ENCODE measurements at regions not wholly inside any gene's neighbourhood (a gene's known extent, or its start where the extent isn't known, plus 50 kb on each side); places are given as distances from the start of the nearest gene placed in this dataset.

DNA sequence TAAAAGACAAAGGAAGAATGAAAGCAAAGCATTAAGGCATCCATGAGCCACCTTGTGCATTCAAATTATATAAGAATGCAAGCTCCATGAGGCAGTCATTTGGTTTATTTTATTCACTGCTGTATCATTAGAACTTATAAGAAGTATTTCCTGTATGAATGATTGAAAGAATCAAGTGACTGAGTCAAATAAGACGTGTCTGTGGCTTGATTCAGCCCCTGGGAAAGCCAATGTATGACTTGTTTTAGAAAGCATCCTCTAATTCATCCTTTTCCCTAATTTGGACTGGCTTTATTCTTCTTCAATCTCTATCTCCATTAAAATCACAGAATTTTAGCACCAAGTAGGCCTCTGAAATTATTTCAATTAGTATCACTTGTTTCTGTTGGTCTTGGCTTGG, 461.1 kb downstream of the LPIN1 start:
- ChIA-PET POLR2A (ENCODE audit: unreplicated experiment) (no interaction called here), CTCF (no interaction called here)
- Histone ChIP-seq H3K4me2 (no peak overlapping the region), H3K4me3 (no peak overlapping the region), H3K79me2 (ENCODE audit: low read depth) (no peaks in the 10 kb centered on the region), H3K36me3 (ENCODE audit: low read depth) (no peaks in the 10 kb centered on the region), H3K9me2 (ENCODE audit: insufficient read depth) (no peaks in the 10 kb centered on the region), H3K4me1 (replicated peaks; ENCODE audit: insufficient read depth) (no peaks in the 10 kb centered on the region), H3K27me3 (ENCODE audit: insufficient read depth, low read depth) (no peaks in the 10 kb centered on the region), H2AFZ (no peak overlapping the region), H4K20me1 (ENCODE audit: insufficient read depth) (no peaks in the 10 kb centered on the region), H3K9me3 (ENCODE audit: insufficient read depth, low read depth) (0 out of 2 replicates have a peak, but pooled peaks cover 6% of the 10 kb centered on the region), H3F3A (ENCODE audit: insufficient read depth, low read depth) (no peaks in the 10 kb centered on the region), H3K27ac (no peak overlapping the region)
- TF ChIP-seq EZH2 (IDR thresholded peaks at IDR 0.05; ENCODE audit: low read depth), result no peak
- TF ChIP-seq, protein P1, sequence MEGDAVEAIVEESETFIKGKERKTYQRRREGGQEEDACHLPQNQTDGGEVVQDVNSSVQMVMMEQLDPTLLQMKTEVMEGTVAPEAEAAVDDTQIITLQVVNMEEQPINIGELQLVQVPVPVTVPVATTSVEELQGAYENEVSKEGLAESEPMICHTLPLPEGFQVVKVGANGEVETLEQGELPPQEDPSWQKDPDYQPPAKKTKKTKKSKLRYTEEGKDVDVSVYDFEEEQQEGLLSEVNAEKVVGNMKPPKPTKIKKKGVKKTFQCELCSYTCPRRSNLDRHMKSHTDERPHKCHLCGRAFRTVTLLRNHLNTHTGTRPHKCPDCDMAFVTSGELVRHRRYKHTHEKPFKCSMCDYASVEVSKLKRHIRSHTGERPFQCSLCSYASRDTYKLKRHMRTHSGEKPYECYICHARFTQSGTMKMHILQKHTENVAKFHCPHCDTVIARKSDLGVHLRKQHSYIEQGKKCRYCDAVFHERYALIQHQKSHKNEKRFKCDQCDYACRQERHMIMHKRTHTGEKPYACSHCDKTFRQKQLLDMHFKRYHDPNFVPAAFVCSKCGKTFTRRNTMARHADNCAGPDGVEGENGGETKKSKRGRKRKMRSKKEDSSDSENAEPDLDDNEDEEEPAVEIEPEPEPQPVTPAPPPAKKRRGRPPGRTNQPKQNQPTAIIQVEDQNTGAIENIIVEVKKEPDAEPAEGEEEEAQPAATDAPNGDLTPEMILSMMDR (conservative IDR thresholded peaks at IDR 0.05), result no peak
- intact Hi-C loops (cut with micrococcal nuclease; ENCODE audit: unreplicated experiment), result no loop called here
- DNase-seq, result no peak
- BruUV-seq (replicated peaks), result no TSS peak

DNA sequence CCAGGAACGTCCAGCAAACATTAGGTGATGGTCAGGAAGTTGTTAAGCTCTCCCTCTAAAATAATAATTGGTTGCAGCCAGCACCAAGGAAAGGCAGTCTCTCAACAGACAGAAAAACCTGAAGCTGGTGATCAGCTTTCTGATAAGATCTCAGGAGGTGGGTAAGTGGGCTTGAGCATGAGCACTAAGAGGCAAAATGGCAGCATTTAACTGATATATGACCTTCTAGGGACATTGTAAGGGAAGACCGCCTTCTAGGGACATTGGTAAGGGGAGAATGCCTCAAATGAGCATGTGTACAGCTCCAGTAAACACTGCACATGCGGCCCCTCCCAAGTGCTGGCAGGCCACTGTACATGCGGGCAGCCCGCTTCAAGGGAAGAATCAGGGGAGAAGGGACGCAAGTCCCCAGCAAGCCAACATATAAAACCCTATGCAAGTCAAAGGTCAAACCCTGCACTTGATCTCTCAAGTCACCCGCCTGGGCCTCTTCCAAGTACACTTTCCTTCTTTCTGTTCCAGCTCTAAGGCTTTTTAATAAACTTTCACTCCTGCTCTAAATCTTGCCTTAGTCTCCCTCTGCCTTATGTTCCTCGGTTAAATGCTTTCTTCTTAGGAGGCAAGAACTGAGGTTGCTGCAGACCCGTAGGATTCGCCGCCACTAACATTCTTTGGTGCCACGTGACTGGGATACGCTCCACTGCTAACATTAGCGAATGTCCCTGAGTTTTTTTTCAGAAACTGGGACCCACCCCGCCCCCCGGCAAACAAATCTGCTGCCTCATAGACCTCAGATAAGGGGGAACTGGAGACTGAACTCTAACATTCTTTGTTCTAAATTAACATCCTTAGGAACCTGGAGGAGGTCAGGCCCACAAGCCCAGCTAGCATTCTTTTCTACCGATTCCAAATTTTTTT, 463.8 kb downstream of the LPIN1 start:
- H3F3A ChIP-seq (ENCODE audit: insufficient read depth, low read depth), result peaks cover 6% of the 10 kb centered on the region; the same call in 1 of the 2 replicates
- H3K4me2 ChIP-seq, result no peak overlapping the region
- H3K4me1 ChIP-seq (replicated peaks; ENCODE audit: insufficient read depth), result peaks cover 6% of the 10 kb centered on the region; the same call in 1 of the 2 replicates
- no peak overlapping the region for H3K27ac ChIP-seq
- no peak overlapping the region for H3K4me3 ChIP-seq
- no peaks in the 10 kb centered on the region for H3K9me2 ChIP-seq (ENCODE audit: insufficient read depth)
- H3K9me3 ChIP-seq (ENCODE audit: insufficient read depth, low read depth), result 0 out of 2 replicates have a peak, but pooled peaks cover 2% of the 10 kb centered on the region
- TF ChIP-seq EZH2 (IDR thresholded peaks at IDR 0.05; ENCODE audit: low read depth), result no peak
- H4K20me1 ChIP-seq (ENCODE audit: insufficient read depth), result no peaks in the 10 kb centered on the region
- H3K27me3 ChIP-seq (ENCODE audit: insufficient read depth, low read depth), result no peaks in the 10 kb centered on the region
- BruUV-seq (replicated peaks), result no TSS peak
- CTCF ChIA-PET, result no interaction called here
- no peak overlapping the region for H2AFZ ChIP-seq
- H3K79me2 ChIP-seq (ENCODE audit: low read depth), result no peaks in the 10 kb centered on the region
- intact Hi-C loops (cut with micrococcal nuclease; ENCODE audit: unreplicated experiment), result no loop called here
- no peaks in the 10 kb centered on the region for H3K36me3 ChIP-seq (ENCODE audit: low read depth)
- POLR2A ChIA-PET (ENCODE audit: unreplicated experiment), result no interaction called here
- DNase-seq, result no peak

DNA sequence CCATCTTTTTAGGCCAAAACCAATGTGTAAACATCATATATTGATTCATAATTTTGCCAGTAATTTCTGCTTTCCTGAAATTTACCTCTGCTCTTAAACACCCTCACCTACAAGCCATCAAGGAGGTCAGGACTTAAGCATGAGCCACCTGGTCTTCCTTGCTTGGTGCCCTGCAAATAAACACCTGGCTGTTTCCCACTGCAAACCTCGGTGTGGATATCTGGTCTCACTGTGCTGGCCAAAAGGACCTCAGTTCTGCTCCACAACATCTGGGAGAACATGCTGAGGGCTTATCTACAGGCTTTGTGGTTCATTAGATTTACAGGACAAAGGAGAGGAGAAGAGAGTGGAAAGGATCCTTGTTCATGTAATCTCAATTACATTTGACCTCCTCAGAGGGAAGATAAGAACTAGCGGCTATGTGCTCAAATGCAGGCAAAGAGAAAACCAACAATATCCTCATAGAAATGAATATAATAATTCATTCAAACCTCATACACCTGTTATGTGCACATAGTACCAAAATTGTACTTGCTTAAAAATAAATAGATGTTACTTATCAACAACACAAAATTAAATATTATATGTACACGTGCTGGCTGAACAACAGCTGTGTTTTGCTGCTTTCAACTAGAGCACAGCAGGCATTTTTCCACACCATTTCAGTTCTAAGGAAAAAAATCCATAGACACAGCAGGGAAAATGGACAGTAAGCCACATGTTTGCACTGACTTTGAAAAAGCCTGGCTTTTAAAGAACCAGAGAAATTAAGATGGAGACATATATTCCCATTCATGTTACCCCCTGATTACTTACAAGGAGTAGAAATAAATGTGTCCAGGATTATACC, 465.1 kb downstream of the LPIN1 start:
- DNase-seq, result no peak
- no peak overlapping the region for H3K27ac ChIP-seq
- no peak for TF ChIP-seq EZH2 (IDR thresholded peaks at IDR 0.05; ENCODE audit: low read depth)
- TF ChIP-seq, protein P1 (conservative IDR thresholded peaks at IDR 0.05), result no peak
- H3K4me3 ChIP-seq, result no peak overlapping the region
- peaks cover 6% of the 10 kb centered on the region; the same call in 1 of the 2 replicates for H3K4me1 ChIP-seq (replicated peaks; ENCODE audit: insufficient read depth)
- H3K79me2 ChIP-seq (ENCODE audit: low read depth), result no peaks in the 10 kb centered on the region
- H3K9me3 ChIP-seq (ENCODE audit: insufficient read depth, low read depth), result no peaks in the 10 kb centered on the region
- no peak overlapping the region for H3K4me2 ChIP-seq
- peaks cover 6% of the 10 kb centered on the region; the same call in 1 of the 2 replicates for H3F3A ChIP-seq (ENCODE audit: insufficient read depth, low read depth)
- BruUV-seq (replicated peaks), result no TSS peak
- intact Hi-C loops (cut with micrococcal nuclease; ENCODE audit: unreplicated experiment), result no loop called here
- no peaks in the 10 kb centered on the region for H3K9me2 ChIP-seq (ENCODE audit: insufficient read depth)
- H3K36me3 ChIP-seq (ENCODE audit: low read depth), result no peaks in the 10 kb centered on the region
- CTCF ChIA-PET, result no interaction called here
- H2AFZ ChIP-seq, result no peak overlapping the region
- no peaks in the 10 kb centered on the region for H3K27me3 ChIP-seq (ENCODE audit: insufficient read depth, low read depth)
- POLR2A ChIA-PET (ENCODE audit: unreplicated experiment), result no interaction called here
- H4K20me1 ChIP-seq (ENCODE audit: insufficient read depth), result no peaks in the 10 kb centered on the region
